Ecto neural progenitor cell (in vitro differentiated cells): ENCODE measurements at regions not wholly inside any gene's neighbourhood (a gene's known extent, or its start where the extent isn't known, plus 50 kb on each side); places are given as distances from the start of the nearest gene placed in this dataset.
"Not testable (repeated sequence)": the region's sequence is repeated elsewhere in the genome, so short reads cannot be mapped to it uniquely, and the experiment has no call there.

Experiments
- DNase-seq: peaks from one replicate; pipeline ENCODE4 v3.0.0-alpha.2; 2018; ENCODE audit warnings: low spot score

DNA sequence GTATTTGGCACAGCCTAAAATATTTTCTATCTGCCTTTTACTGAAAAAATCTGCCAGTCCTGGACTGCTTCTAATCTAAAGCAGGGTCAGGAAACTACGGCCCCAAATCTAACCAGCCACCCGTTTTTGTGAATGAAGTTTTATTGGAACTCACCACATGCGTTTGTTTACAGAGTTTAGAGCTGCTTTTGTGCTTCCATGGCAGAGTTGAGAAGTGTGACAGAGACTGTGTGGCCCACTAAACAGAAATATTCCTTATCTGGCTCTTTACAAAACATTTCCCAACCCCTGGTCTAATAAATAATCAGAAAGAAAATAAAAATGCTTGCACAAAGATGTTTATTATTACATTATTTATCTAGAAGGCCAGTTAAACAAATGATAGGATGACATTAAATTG, 110.2 kb downstream of the COPRS start:
- DNase-seq = no peak

GRCh38 chr17:31746884-31747495, 112.1 kb downstream of the COPRS start:
- no peak for DNase-seq

DNA sequence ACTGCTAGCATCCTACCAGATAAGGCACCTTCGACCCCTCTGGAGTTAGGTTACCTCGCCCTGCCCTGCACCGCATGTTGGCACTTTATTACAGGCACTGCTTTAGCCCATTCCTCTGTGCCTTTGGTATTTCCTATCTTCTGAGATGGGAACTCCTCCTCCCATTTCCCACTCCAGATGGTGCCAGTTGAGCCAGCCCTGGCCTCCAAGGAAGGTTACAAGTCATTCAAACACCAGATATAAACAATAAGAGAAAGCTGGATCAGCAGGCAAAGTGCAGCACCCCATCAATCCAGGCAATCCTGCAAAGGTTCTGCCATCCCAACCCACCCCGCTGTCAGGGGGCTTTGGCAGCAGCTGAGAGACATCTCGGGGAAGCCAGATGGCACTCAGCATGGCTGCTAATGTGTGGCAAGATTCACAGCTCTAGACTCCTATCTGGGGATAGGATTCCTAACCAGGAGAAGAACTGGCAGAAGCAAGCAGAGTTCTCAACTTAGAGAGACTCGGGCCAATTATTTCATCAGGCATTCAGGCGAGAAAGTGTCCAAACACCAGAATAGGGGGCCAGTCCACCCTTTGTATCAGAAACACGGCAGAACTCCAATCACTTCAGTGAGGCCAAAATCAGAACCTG, 113.0 kb downstream of the COPRS start:
- DNase-seq = no peak

GRCh38 chr17:31744511-31744951, 114.5 kb downstream of the COPRS start:
- DNase-seq = no peak

GRCh38 chr17:31743797-31744196, 115.2 kb downstream of the COPRS start:
- no peak for DNase-seq

DNA sequence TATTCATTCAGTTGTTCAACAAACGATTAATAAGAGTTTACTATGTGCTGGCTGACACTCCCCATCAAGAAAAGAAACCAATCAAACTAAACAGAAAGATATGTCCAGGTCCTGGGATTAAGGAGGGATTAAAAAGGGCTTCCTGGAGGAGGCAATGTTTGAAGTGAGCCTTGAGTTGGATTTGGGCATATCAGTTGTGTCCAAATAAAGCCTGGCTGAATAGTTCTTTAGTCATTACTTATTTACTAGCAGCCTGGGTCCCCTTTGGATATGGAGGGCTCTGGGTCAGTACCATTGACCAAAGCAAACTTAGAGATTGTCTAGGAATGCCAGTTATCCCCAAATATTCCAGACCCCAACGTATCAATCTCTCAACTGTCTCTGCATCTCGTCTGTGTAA, 117.7 kb downstream of the COPRS start:
- DNase-seq = no peak

DNA sequence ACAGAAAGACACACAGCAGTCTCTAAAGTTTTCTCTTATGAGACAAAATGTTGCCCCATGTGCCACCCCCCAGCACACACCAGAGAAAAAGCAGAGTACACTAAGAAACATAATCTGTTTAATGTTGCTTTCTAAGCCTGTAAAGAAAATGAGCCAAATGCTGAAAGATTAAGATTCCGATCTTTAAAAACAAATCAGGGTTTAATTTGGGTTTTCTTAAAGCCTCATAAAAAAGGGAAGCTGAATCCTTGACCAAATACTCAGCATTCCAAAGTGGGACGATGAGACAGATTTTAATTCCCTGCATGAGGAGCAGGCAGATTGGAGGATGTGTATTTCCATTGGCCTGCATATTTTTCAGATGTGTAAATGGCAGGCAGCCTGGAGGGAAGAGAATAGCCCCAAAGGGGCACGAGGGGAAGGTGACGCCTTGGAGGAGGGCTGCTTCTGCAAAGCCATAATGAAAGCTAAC, 118.4 kb downstream of the COPRS start:
- no peak for DNase-seq

DNA sequence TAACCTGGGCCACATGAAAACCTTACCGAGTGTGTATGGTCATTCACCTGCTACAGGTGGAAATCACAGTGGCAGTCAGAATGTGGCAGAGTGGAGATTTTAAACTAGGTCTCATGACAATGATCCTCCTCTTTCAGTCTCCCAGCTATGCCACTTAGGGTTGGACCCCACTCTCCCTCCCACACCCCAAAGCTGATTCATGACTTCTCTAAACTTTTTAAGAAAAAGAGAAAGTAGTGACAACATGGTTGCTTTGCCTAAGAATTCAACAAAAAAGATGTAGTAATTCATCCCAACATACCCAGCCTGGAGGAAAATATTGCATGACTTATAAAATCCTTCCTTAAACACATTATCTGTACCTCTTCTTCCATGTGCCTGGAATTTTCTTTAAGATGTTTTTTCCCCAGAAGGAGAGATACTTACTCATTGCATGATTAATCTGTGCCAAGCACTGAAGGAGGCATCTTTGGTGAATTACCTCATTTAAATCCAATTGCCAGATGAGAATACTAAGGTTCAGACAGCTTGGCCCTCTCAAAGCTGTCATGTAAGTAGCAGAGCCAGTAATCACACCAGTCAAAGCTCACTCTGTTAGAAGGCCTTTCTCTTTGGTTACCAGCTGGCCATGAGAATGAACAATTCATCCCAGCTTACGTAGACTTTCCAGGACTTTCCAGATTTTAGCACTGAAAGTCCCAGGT, 119.9 kb downstream of the COPRS start:
- no peak for DNase-seq

DNA sequence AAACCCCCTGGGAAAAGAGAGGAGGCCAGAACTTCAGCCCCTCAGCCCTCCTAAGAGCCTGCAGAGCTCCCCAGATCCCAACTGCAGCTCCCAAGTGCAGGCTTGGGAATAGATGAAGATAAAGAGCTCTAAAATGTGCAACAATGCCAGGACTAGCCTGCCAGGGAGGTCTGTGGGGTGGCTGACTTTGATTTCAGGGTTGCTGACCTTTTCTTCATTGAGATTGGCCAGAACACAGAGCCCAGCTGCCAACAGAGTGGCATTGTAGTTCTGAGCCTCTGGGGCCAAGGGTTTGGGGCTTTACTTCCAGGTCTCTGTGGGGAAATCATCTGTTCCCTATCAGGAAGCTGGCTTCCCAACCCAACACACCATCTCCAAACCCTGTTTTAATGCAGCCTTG, 120.6 kb downstream of the COPRS start:
- no peak for DNase-seq

DNA sequence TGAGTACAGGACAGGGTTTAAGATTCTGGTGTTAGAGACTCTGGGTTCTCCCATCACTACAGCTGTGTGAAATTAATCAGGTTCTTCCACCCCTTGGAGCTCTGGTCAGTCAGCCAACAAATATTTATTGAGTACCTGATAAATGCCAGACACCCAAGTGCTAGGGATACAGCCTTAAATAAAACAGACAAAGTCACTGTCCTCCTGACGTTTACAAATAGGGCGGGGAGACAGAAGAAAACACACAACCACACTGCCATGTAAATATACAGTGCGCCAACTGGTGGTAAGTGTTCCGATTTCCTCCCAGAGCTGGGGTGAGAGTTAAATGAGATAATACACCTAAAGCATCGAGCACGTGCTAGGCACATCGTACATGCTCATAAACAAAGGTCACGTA, 121.0 kb downstream of the COPRS start:
- DNase-seq = no peak

- no peak for DNase-seq
These were observed 122.0 kb downstream of the COPRS start for GRCh38 chr17:31736855-31737625.

- DNase-seq = no peak
These were observed 125.7 kb downstream of the COPRS start for GRCh38 chr17:31733326-31733725.

DNA sequence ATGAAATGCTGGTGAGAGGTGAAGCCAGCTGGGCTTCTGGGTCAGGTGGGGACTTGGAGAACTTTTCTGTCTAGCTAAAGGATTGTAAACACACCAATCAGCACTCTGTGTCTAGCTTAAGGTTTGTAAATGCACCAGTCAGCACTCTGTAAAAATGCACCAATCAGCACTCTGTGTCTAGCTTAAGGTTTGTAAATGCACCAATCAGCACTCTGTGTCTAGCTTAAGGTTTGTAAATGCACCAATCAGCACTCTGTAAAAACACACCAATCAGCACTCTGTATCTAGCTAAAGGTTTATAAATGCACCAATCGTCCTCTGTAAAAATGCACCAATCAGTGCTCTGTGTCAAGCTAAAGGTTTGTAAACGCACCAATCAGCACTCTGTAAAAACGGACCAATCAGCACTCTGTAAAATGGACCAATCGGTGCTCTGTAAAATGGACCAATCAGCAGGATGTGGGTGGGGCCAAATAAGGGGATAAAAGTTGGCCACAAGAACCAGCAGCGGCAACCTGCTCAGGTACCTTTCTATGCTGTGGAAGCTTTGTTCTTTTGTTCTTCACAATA, 127.4 kb downstream of the COPRS start:
- not testable (repeated sequence) for DNase-seq

DNA sequence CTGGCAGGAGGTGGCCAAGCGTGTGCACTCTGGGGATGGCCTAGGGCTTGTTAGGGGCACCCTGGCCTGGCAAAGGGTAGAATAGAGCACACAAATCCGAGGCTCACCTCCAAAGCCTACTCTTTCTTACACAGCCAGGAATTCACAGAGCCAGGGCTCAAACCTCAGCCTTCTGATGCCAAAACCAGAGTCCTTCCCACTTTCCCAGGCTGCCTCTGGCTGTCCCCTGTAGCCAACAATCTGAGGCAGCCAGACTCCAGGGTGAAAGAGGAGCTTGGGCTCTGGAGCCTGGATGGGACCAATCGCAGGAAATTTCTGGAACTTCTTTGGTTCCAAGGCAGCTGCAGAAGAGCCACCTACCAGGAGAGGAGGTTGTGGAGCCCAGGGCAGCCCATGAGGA, 127.9 kb downstream of the COPRS start:
- DNase-seq = no peak

- no peak for DNase-seq
These were observed 132.0 kb downstream of the COPRS start for GRCh38 chr17:31726980-31727427.

DNA sequence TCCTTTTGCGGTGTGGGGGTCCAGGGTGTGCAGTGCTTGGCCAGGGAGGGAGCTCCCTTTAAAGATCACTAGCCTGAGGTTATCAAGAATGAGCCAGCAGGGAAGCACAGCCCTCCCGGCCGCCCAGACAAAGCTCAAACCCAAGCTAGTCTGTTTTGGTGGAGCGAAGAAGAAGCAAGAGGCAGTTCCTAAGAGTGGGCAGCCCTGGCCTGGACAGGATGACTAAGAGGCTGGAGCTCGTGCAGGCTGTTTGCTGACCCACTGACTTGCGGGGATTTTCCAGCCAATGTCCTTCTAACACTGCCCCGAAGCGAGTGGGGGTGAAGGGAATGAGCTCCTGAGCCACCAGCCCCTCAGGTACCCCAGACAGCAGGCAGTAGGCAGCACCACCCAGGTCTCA, 134.4 kb downstream of the COPRS start:
- DNase-seq = no peak

GRCh38 chr17:31724026-31724425, 135.0 kb downstream of the COPRS start:
- no peak for DNase-seq

DNA sequence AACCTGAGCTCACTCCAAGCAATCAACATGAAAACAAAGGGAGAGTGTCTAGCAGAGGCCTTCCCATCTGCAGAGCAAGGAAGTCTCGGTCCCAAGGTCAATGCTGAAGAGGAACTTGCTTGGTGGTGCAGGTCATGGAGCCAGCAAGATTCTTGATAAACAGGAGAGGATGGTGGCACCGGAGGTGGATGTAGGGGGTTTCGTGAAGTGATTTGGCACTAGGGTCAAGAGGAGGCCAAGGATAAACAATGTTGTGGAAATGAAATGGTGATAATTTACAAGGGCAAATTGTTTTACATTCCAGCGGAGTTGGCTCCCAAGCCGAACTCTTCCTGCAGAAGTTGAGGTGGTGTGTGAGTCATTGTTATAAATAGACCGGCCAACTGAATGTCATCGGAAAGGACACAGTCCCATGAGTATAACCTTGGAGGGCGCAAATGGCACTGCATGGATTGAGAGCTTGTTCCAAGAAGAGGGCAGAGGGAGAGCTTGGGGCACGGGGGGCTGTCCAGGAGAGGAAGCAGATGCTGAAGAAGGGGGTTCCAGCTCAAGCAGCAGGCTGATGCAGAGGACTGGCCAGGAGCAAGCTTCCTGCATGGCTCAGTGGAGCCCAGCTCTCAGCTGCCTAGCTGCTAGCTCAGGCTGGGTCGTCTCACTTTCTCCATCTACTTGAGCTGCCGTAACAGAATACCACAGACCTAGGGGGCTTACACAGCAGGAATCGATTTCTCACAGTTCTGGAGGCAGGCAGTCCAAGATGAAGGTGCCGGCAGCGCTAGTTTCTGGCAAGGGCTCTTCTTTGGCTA, 136.6 kb downstream of the COPRS start:
- DNase-seq = no peak

- DNase-seq = no peak
These were observed 137.6 kb downstream of the COPRS start for GRCh38 chr17:31721291-31722025.

- not testable (repeated sequence) for DNase-seq
These were observed 141.8 kb downstream of the COPRS start for GRCh38 chr17:31717251-31717650.

DNA sequence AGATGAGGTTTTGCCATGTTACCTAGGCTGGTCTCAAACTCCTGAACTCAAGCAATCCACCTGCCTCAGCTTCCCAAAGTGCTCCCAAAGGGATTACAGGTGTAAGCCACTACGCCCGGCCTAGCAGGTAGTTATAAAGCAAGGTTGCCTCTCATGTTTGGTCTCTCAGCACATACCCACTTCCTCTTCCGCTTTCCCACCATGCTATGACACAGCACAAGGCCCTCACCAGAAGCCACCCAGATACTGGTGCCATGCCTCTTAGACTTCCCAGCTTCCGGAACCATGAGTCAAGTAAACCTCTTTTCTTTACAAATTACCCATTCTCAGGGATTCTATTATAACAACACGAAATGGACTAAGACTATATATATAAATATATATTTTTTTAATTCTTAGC, 143.6 kb downstream of the COPRS start:
- no peak for DNase-seq
